ENCODE measurements at regions not wholly inside any gene's neighbourhood (a gene's known extent, or its start where the extent isn't known, plus 50 kb on each side); places are given as distances from the start of the nearest gene placed in this dataset.

DNA sequence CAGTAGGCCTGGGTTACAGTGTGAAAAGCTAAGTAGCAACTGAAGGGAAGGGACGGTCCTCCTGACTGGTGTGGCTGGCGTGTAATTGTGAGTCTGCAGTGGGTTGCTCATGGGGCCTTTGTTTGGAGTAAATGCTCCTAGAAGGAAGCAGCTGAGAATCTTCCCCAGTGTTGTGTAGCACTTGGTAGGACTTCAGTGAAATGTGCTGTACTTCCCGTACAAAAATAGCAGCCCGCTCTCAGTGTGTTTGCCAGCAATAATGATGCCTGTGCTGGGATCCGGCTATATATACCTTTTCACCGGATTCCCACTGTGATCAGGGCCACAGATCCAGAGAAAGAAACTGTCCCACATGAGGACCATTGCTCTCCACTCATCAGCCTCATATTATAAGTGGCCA is 175.7 kb upstream of the NTM start (continued):
- TF ChIP-seq EZH2 (IDR thresholded peaks at IDR 0.05) = no peak
- TF ChIP-seq, protein P1, sequence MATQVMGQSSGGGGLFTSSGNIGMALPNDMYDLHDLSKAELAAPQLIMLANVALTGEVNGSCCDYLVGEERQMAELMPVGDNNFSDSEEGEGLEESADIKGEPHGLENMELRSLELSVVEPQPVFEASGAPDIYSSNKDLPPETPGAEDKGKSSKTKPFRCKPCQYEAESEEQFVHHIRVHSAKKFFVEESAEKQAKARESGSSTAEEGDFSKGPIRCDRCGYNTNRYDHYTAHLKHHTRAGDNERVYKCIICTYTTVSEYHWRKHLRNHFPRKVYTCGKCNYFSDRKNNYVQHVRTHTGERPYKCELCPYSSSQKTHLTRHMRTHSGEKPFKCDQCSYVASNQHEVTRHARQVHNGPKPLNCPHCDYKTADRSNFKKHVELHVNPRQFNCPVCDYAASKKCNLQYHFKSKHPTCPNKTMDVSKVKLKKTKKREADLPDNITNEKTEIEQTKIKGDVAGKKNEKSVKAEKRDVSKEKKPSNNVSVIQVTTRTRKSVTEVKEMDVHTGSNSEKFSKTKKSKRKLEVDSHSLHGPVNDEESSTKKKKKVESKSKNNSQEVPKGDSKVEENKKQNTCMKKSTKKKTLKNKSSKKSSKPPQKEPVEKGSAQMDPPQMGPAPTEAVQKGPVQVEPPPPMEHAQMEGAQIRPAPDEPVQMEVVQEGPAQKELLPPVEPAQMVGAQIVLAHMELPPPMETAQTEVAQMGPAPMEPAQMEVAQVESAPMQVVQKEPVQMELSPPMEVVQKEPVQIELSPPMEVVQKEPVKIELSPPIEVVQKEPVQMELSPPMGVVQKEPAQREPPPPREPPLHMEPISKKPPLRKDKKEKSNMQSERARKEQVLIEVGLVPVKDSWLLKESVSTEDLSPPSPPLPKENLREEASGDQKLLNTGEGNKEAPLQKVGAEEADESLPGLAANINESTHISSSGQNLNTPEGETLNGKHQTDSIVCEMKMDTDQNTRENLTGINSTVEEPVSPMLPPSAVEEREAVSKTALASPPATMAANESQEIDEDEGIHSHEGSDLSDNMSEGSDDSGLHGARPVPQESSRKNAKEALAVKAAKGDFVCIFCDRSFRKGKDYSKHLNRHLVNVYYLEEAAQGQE (IDR thresholded peaks at IDR 0.05; ENCODE audit: low read depth) = no peak

DNA sequence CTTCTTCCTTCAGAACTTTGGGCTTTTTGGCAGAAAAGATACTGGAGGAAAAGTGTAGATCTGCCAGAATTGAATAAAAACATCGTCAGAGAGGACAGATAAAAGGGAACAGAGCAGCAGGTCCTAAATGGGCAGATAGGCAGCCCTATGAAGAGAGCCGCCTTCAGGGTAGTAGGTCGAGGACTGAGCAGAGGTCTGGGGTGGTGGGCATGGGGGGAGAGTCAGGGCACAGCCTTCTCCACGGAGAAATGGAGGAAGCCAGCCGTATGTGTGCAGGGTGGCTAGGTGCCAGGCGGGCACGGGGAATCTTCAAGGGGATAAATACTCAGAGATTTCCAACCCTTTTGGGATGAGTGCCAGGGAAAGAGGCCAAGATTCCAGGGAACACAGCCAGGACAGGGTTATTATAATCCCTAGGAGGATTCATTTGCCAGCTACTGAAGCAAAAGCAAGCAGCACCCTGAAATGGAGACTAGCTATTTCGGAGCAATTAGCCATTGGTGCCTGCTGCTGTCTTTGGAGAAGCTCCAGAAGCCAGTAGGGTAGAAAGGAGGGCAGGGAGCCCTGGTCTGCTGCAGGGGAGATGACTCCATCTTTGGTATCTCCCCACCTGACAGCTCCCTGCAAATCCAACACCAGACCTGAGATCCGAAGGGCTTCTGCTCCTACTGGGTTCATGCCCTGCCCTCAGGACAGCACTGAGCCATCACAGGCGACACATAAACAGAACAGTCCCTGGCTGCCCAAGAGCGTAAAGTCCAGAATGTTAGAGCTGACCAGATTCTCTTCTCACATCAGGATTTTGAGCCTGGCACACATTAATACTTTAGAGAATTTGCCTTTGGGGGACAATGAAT is 174.5 kb upstream of the NTM start:
- intact Hi-C loops (cut with micrococcal nuclease) = no loop called here
- H3K79me2 ChIP-seq (ENCODE audit: insufficient read depth, low read length) = no peaks in the 10 kb centered on the region
- H2AFZ ChIP-seq (ENCODE audit: low read depth, low read length, poor library complexity, severe bottlenecking) = no peak overlapping the region
- no peak overlapping the region for H3K27ac ChIP-seq (ENCODE audit: low read depth, low read length)
- H3K36me3 ChIP-seq (ENCODE audit: control insufficient read depth in 1 of 2, insufficient read depth in 2 of 2, low read length in 2 of 2) = no peaks in the 10 kb centered on the region
- ChIA-PET CTCF (no interaction called here), RAD21 (ENCODE audit: low non-redundant PET in 1 of 2, low total read pairs in 2 of 2, uncharacterized antibody in 2 of 2, unreplicated experiment in 2 of 2) (no interaction called here), POLR2A (no interaction called here)
- H4K20me1 ChIP-seq (ENCODE audit: insufficient read depth) = no peaks in the 10 kb centered on the region
- BruUV-seq (replicated peaks) = no TSS peak
- no peak overlapping the region for H3K4me3 ChIP-seq (replicated peaks in 1 of 2; ENCODE audit: low read depth in 1 of 2, low read length in 2 of 2)
- ATAC-seq (no peak), DNase-seq (ENCODE audit: low read depth, low spot score) (no peak)
- H3K27me3 ChIP-seq (ENCODE audit: insufficient read depth, low read length) = no peaks in the 10 kb centered on the region
- H3K4me2 ChIP-seq (ENCODE audit: low read length) = no peak overlapping the region
- peaks cover 0 to 5% of the 10 kb centered on the region in 2 experiments; a peak in 1 of 4 replicates for H3K9me3 ChIP-seq (ENCODE audit: control insufficient read depth in 1 of 2, insufficient read depth in 1 of 2, low read depth in 1 of 2, low read length in 2 of 2)
- no peak overlapping the region for H3K9ac ChIP-seq (ENCODE audit: low read length)
- H3K4me1 ChIP-seq (ENCODE audit: control insufficient read depth in 1 of 2, insufficient read depth in 2 of 2, low read length in 2 of 2) = no peaks in the 10 kb centered on the region
- H3K9me2 ChIP-seq (ENCODE audit: insufficient read depth) = no peaks in the 10 kb centered on the region
- TF ChIP-seq TCF7L2 (IDR thresholded peaks at IDR 0.05; ENCODE audit: borderline replicate concordance, extremely low read depth, insufficient read depth, insufficient read length) (no peak), ZNF274 (IDR thresholded peaks at IDR 0.05; ENCODE audit: low read depth, low read length) (no peak), CBX3 (IDR thresholded peaks at IDR 0.05; ENCODE audit: low read depth) (no peak), RAD21 (IDR thresholded peaks at IDR 0.05; ENCODE audit: low read depth) (no peak), EZH2phosphoT487 (IDR thresholded peaks at IDR 0.05; ENCODE audit: borderline replicate concordance) (no peak), YY1 (IDR thresholded peaks at IDR 0.05; ENCODE audit: extremely low read depth, insufficient replicate concordance, low read depth, low read length) (no peak), EZH2 (IDR thresholded peaks at IDR 0.05) (no peak), ZFX (IDR thresholded peaks at IDR 0.05) (no peak), ELF1 (IDR thresholded peaks at IDR 0.05; ENCODE audit: borderline replicate concordance, low read depth) (no peak), SP1 (IDR thresholded peaks at IDR 0.05; ENCODE audit: low read depth) (no peak), SRF (IDR thresholded peaks at IDR 0.05; ENCODE audit: low read depth) (no peak)
- TF ChIP-seq, protein P2, sequence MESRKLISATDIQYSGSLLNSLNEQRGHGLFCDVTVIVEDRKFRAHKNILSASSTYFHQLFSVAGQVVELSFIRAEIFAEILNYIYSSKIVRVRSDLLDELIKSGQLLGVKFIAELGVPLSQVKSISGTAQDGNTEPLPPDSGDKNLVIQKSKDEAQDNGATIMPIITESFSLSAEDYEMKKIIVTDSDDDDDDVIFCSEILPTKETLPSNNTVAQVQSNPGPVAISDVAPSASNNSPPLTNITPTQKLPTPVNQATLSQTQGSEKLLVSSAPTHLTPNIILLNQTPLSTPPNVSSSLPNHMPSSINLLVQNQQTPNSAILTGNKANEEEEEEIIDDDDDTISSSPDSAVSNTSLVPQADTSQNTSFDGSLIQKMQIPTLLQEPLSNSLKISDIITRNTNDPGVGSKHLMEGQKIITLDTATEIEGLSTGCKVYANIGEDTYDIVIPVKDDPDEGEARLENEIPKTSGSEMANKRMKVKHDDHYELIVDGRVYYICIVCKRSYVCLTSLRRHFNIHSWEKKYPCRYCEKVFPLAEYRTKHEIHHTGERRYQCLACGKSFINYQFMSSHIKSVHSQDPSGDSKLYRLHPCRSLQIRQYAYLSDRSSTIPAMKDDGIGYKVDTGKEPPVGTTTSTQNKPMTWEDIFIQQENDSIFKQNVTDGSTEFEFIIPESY (IDR thresholded peaks at IDR 0.05; ENCODE audit: extremely low read depth, insufficient replicate concordance, low read length) = no peak
- TF ChIP-seq, protein P1 (IDR thresholded peaks at IDR 0.05; ENCODE audit: low read depth) = no peak
